ENCODE measurements at regions not wholly inside any gene's neighbourhood (a gene's known extent, or its start where the extent isn't known, plus 50 kb on each side); places are given as distances from the start of the nearest gene placed in this dataset.

DNA sequence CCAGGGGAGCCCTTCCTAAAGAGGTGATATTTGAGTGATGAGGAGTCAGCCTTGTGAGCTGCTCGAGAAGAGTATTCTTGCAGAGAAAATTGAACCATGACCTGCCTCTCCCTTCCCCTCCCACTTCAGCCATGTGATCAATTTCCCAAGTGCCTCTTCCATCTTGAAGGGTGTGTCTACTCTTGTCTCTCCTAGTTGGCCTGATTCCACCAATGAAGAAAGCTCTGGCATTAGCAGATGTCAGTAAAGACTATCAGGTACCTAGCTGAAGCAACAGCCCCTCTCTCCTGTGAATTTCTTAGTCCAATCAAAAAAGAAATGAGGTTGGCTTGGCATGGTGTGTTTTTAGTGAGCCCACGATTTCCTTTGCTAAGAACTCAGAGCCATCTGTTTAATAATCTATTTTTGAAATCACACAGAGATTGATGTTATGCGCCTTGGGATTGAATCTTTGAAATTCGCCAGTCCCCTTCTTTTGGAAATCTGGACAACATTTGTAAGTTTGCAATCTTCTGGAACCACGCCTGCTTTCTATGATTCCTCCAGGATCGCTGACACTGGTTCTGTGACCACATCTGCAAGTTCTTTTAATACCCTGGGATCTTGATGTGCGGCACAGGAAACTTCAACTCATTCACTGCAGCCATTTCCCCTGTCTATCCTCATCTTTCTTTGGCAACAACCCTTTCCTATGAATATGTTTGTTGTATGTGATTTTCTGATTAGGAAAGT, 404.6 kb downstream of the DMRT2 start:
- peaks cover 15% of the 10 kb centered on the region for H3K27me3 Mint-ChIP-seq (ENCODE audit: insufficient read depth)
- Histone ChIP-seq H3K4me3 (ENCODE audit: low read length) (no peak overlapping the region), H3K9ac (ENCODE audit: extremely low read depth, low read length, poor library complexity, severe bottlenecking) (no peak overlapping the region), H3K27me3 (ENCODE audit: control insufficient read depth, insufficient read depth, low read length, poor library complexity, severe bottlenecking) (no peaks in the 10 kb centered on the region), H3K4me1 (ENCODE audit: control insufficient read depth, insufficient read depth, low read length) (no peaks in the 10 kb centered on the region), H3K36me3 (ENCODE audit: control insufficient read depth, insufficient read depth, low read length) (no peaks in the 10 kb centered on the region), H3K27ac (ENCODE audit: low read depth, low read length) (no peak overlapping the region), H3K9me3 (ENCODE audit: control insufficient read depth, low read length) (no peaks in the 10 kb centered on the region)
- no peaks in the 10 kb centered on the region for H3K36me3 Mint-ChIP-seq (ENCODE audit: low read depth)
- H3K9me3 Mint-ChIP-seq = no peaks in the 10 kb centered on the region
- H3K4me1 Mint-ChIP-seq = no peaks in the 10 kb centered on the region
- DNase-seq = no peak
- WGBS, 2 experiments (ENCODE audit: insufficient coverage in 1 of 2, insufficient read length in 1 of 2) = 88 to 90% methylated on average over 4 to 7 of the region's 7 CpGs
- no peak overlapping the region for H3K4me3 Mint-ChIP-seq
- no peak overlapping the region for H3K27ac Mint-ChIP-seq
- TF ChIP-seq, protein P1, sequence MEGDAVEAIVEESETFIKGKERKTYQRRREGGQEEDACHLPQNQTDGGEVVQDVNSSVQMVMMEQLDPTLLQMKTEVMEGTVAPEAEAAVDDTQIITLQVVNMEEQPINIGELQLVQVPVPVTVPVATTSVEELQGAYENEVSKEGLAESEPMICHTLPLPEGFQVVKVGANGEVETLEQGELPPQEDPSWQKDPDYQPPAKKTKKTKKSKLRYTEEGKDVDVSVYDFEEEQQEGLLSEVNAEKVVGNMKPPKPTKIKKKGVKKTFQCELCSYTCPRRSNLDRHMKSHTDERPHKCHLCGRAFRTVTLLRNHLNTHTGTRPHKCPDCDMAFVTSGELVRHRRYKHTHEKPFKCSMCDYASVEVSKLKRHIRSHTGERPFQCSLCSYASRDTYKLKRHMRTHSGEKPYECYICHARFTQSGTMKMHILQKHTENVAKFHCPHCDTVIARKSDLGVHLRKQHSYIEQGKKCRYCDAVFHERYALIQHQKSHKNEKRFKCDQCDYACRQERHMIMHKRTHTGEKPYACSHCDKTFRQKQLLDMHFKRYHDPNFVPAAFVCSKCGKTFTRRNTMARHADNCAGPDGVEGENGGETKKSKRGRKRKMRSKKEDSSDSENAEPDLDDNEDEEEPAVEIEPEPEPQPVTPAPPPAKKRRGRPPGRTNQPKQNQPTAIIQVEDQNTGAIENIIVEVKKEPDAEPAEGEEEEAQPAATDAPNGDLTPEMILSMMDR (conservative IDR thresholded peaks at IDR 0.05) = no peak

DNA sequence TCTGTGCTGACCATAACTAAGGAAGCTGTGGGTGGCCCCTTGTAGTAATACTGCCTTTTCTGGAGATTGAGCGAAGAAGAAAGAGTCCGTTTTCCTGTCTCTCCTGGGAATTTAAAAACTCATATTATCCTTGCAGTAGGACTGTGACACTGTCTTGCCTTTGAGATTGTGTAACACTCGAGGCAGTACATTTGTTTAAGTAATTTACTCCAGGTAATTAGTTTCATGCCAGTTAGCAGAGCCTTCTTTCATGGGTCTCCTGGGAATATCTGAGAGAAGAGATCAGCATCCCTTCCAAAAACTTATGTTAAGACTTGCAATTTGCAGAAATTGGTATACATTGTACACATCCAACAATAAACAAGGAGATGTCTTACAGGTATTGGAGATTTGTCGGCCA, 405.6 kb downstream of the DMRT2 start:
- Mint-ChIP-seq H3K4me3 (no peak overlapping the region), H3K27me3 (ENCODE audit: insufficient read depth) (peaks cover 15% of the 10 kb centered on the region), H3K4me1 (peaks cover 7% of the 10 kb centered on the region), H3K27ac (no peak overlapping the region), H3K36me3 (ENCODE audit: low read depth) (no peaks in the 10 kb centered on the region), H3K9me3 (no peaks in the 10 kb centered on the region)
- no peak overlapping the region for H3K9ac ChIP-seq (ENCODE audit: extremely low read depth, low read length, poor library complexity, severe bottlenecking)
- no peaks in the 10 kb centered on the region for H3K4me1 ChIP-seq (ENCODE audit: control insufficient read depth, insufficient read depth, low read length)
- WGBS, 2 experiments (ENCODE audit: insufficient coverage in 1 of 2, insufficient read length in 1 of 2) = 85 to 89% methylated on average over 4 of the region's 4 CpGs
- no peaks in the 10 kb centered on the region for H3K9me3 ChIP-seq (ENCODE audit: control insufficient read depth, low read length)
- no peaks in the 10 kb centered on the region for H3K27me3 ChIP-seq (ENCODE audit: control insufficient read depth, insufficient read depth, low read length, poor library complexity, severe bottlenecking)
- no peaks in the 10 kb centered on the region for H3K36me3 ChIP-seq (ENCODE audit: control insufficient read depth, insufficient read depth, low read length)
- DNase-seq = no peak
- H3K27ac ChIP-seq (ENCODE audit: low read depth, low read length) = no peak overlapping the region
- no peak overlapping the region for H3K4me3 ChIP-seq (ENCODE audit: low read length)
- TF ChIP-seq, protein P1 (conservative IDR thresholded peaks at IDR 0.05) = no peak

DNA sequence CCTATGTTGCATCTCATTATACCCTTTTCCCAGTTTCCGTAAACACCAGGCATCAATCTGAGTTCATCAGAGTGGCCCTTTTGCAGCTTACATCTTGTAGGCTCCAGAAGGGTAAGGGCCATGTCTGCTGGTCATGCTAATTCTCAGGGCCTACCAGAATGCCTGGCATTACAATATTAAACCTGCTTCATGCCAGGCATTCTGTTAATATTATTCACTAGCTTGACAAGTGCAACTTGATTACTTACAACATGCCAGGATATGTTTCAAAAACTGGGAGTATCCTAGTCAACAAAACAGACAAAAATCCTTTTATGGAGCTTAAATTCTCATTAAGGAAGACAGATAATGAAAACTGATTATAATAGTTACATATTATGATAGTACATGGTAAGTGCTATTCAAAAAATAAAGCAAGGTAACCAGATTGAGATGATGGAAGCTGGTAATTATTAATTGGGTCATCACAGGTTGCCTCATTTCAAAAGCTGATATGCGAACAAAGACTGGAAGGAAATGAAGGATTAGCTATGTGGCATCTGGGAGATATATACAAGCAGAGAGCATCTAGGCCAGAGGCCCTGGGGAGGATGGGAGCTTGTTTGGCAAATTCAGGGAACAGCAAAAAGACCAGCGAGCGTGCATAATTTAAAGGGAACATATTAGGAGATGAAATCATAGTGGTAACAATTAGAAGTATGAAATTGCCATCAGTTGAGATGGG, 406.3 kb downstream of the DMRT2 start:
- H3K27ac Mint-ChIP-seq = no peak overlapping the region
- WGBS, 2 experiments (ENCODE audit: insufficient coverage in 1 of 2, insufficient read length in 1 of 2) = 75 to 76% methylated on average over 4 of the region's 4 CpGs
- Histone ChIP-seq H3K9me3 (ENCODE audit: control insufficient read depth, low read length) (no peaks in the 10 kb centered on the region), H3K4me3 (ENCODE audit: low read length) (no peak overlapping the region), H3K27ac (ENCODE audit: low read depth, low read length) (no peak overlapping the region), H3K9ac (ENCODE audit: extremely low read depth, low read length, poor library complexity, severe bottlenecking) (no peak overlapping the region), H3K4me1 (ENCODE audit: control insufficient read depth, insufficient read depth, low read length) (no peaks in the 10 kb centered on the region), H3K27me3 (ENCODE audit: control insufficient read depth, insufficient read depth, low read length, poor library complexity, severe bottlenecking) (no peaks in the 10 kb centered on the region), H3K36me3 (ENCODE audit: control insufficient read depth, insufficient read depth, low read length) (no peaks in the 10 kb centered on the region)
- peaks cover 14% of the 10 kb centered on the region for H3K27me3 Mint-ChIP-seq (ENCODE audit: insufficient read depth)
- TF ChIP-seq, protein P1 (conservative IDR thresholded peaks at IDR 0.05) = no peak
- no peaks in the 10 kb centered on the region for H3K36me3 Mint-ChIP-seq (ENCODE audit: low read depth)
- H3K9me3 Mint-ChIP-seq = no peaks in the 10 kb centered on the region
- H3K4me1 Mint-ChIP-seq = peaks cover 7% of the 10 kb centered on the region
- DNase-seq = no peak
- H3K4me3 Mint-ChIP-seq = no peak overlapping the region

All from endodermal cell (in vitro differentiated cells).